Activated CD4-positive, alpha-beta T cell treated with anti-CD3 and anti-CD28 coated beads for 1 hour (primary cell): ENCODE measurements at regions not wholly inside any gene's neighbourhood (a gene's known extent, or its start where the extent isn't known, plus 50 kb on each side); places are given as distances from the start of the nearest gene placed in this dataset.
A peak's percentile ranks its signal among the peaks of the same experiment; 100 is the strongest.
"Not testable (repeated sequence)": the region's sequence is repeated elsewhere in the genome, so short reads cannot be mapped to it uniquely, and the experiment has no call there.

ENCODE experiments used
- DNase-seq: peaks from one replicate; pipeline ENCODE4 v3.0.0-alpha.2; 2020

- DNase-seq, result no peak
Measured at GRCh38 chr10:94232711-94233383, 129.9 kb downstream of the NOC3L start.

GRCh38 chr10:94235461-94235860, 127.3 kb downstream of the NOC3L start:
- DNase-seq, result no peak

- DNase-seq, result no peak
Measured at GRCh38 chr10:94238006-94238617, 124.6 kb downstream of the NOC3L start.

GRCh38 chr10:94239696-94240095, 123.0 kb downstream of the NOC3L start:
- no peak for DNase-seq

GRCh38 chr10:94240491-94240890, 122.2 kb downstream of the NOC3L start:
- DNase-seq, result no peak

DNA sequence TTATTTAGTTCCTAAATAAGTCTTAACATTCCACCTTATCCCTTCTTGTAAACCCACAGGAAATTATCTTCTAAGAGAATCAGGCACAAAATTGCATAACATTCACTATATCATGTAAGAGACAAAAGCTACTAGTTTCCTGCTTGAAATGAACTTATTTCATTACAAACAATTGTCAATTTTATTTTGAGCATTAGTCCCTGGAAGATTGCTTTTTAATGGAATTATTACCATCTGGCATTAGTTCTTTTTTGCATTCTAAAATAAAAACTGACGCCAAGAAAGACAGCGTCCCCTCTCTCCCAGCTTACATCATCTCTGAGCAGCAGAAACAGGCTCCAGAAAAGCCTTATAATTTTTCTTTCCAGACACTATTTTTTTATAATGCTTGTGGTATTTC, 121.8 kb downstream of the NOC3L start:
- DNase-seq, result no peak

DNA sequence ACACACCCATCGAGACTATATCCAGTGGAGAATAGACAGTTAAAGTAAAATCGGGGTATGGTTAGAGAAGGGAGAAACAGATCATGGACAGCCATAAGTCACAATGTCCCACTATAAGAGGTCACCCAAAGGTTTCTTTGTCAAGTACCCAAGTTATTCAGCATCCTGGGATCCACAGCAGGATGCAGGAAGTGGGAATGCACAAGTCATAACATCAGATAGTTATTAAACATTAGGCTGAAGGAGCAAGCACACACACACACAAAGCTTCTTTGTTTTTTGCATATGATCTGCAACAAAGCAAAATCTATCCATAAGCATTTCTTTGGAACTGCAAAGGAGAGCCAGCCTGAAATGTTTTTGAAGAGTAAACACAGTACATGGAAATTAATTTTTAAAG, 111.6 kb downstream of the NOC3L start:
- DNase-seq, result no peak

DNA sequence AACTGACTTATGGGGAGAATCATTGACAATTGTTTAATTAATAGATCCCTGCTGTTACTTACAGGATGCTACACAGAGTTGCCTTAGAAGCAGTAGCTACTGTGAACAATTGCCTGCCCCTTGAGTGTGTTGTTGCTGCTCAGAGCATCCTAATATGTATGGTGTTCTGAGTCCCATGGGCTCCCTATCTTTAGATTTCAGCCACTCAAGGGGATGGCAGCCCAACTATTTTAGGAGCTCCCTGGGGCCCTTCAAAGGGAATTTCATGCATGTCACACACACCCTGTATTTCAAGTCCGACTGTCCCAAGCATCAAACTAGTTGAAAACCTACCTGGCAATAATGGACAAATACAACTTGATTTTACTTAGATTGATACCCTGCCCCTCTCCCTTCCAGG, 111.2 kb downstream of the NOC3L start:
- no peak for DNase-seq

DNA sequence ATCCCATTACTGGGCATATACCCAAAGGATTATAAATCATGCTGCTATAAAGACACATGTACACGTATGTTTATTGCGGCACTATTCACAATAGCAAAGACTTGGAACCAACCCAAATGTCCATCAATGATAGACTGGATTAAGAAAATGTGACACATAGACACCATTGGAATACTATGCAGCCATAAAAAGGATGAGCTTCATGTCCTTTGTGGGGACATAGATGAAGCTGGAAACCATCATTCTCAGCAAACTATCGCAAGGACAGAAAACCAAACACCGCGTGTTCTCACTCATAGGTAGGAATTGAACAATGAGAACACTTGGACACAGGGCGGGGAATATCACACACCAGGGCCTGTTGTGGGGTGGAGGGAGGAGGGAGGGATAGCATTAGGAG, 105.3 kb downstream of the NOC3L start:
- DNase-seq, result not testable (repeated sequence)

DNA sequence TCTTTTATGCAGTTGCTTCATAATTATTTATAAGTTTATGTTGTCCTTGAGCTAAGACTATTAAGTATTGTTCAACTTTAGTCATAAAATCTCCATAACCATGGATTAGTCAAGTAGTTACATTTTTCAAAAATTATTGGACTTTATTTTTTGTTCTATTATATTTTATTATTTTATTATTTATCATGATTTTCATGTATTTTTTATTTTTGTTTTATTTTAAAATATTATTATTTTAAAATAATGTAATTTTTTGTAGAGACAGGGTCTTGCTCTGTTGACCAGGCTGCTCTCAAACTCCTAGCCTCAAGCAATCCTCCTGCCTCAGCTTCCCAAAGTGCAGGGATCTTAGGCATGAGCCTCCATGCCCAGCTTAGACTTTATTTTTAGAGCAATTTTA, 102.3 kb downstream of the NOC3L start:
- no peak for DNase-seq

- no peak for DNase-seq
Measured at GRCh38 chr10:94264085-94264484, 98.7 kb downstream of the NOC3L start.

GRCh38 chr10:94266091-94266490, 96.6 kb downstream of the NOC3L start:
- no peak for DNase-seq

DNA sequence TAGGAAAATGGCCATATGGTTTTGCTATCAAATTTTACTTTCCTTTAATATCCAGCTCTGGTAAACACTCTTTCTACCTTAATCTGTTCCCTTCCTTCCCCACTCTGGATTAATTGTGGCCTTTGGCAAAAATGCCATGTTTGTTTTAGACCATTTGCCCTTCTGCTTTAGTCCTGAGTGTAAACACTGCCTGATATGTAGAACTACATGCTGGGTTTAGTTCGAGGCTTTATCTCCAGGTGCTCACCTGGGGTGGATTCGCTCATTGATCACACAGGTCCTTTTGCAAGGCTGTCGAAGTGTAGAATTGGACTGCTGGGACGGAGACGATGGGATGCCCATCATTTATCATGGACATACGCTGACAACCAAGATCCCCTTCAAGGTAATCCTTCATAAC, 94.1 kb downstream of the NOC3L start:
- DNase-seq, result no peak

DNA sequence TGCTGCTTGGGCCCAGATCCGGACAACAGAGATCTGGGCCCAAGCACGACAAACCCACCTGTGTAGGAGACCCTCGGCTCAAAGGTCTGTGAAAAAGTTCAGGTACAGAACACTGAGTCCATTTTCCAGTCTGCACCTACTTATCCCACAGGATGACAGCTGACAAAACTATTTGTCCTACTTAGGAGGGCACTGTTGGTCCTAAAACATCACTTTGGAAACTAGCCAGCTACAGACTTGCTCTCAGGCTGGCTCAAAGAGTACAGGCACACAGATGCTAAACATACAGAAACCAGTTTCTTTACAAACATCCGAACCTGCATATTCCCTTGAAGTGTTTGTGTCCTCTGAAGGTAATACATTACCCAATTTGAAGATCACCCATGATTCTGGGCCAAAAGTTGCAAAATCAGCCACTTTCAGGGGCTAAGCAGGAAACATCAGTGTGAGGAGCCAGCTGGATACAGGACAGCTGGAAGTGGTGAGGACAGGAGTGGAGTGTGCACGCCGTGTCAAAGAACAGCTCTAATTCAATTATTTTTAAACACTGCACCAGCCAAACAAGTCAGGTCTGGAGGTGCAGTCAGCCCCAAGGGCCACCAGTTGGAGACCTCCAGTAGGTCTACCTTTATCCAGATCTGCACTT, 88.5 kb downstream of the NOC3L start:
- no peak for DNase-seq

GRCh38 chr10:94276140-94276539, 86.6 kb downstream of the NOC3L start:
- DNase-seq, result no peak

DNA sequence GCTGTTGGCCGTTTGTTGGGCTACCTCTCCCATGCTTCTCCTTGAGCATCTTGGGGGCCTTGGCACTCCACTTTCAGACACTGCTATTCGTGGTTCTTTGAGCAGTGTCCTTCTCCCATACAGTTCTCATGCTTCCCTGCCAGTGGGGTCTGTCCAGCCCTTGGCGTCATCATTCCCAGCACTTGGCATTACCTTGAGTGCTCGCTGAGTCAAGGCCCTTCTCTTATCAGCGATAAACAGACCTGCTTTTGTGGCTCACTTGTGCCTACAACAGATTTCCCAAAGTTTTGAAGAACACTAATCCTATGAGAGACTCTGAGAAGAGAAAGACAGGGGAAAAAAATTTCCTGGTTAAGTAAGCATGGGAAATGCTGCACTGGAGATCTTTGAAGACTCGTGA, 85.3 kb downstream of the NOC3L start:
- DNase-seq, result no peak

GRCh38 chr10:94279835-94280709, 82.7 kb downstream of the NOC3L start:
- DNase-seq, result peak; percentile 26

- no peak for DNase-seq
Measured at GRCh38 chr10:94281654-94282053, 81.1 kb downstream of the NOC3L start.

GRCh38 chr10:94282369-94282768, 80.4 kb downstream of the NOC3L start:
- no peak for DNase-seq
